A673 (cell line): ENCODE measurements at regions not wholly inside any gene's neighbourhood (a gene's known extent, or its start where the extent isn't known, plus 50 kb on each side); places are given as distances from the start of the nearest gene placed in this dataset.

Source experiments
- BruUV-seq: library from RNA; stranded (reverse); fragments of 400-500 nt; replicated peaks from 2 replicates; lab custom pipeline; 2021; lab: Mats Ljungman, UMichigan
- CTCF ChIA-PET: fragments of 300-600 bp; sonication (Branson Sonifier 250); formaldehyde crosslinking; loops from one replicate; lab custom pipeline; 2022; ENCODE audit warnings: antibody characterized with exemption; lab: Charles Lee
- POLR2A ChIA-PET: fragments of 300-600 bp; sonication (Branson Sonifier 250); formaldehyde crosslinking; loops from one replicate; lab custom pipeline; 2022; ENCODE audit warnings: antibody characterized with exemption; ENCODE audit not compliant: low non-redundant PET; lab: Charles Lee
- DNase-seq: peaks from one replicate; pipeline ENCODE4 v3.0.0-alpha.2; 2015; ENCODE audit warnings: low spot score
- H3K27ac ChIP-seq: fragments of 200-600 bp; sonication (generic); 2 replicates; pipeline ENCODE4 v1.5.1; 2016; ENCODE audit warnings: mixed run types, low read depth, mild to moderate bottlenecking, mixed read lengths, antibody characterized with exemption, low read length; ENCODE audit not compliant: poor library complexity, severe bottlenecking
- H3K27me3 ChIP-seq: fragments of 200-600 bp; sonication (generic); replicated peaks from 2 replicates; pipeline ENCODE4 v1.6.1; 2017; ENCODE audit warnings: mixed run types, low read depth, mild to moderate bottlenecking, mixed read lengths, antibody characterized with exemption, low read length; ENCODE audit not compliant: insufficient read depth, poor library complexity
- H3K36me3 ChIP-seq: fragments of 200-600 bp; sonication (generic); 2 replicates; pipeline ENCODE4 v1.6.1; 2016; ENCODE audit warnings: mixed run types, mild to moderate bottlenecking, mixed read lengths, antibody characterized with exemption, low read length; ENCODE audit not compliant: insufficient read depth, poor library complexity, severe bottlenecking
- H3K4me1 ChIP-seq: fragments of 200-600 bp; sonication (generic); 2 replicates; pipeline ENCODE4 v1.6.1; 2017; ENCODE audit warnings: mixed run types, mild to moderate bottlenecking, mixed read lengths, antibody characterized with exemption, low read length; ENCODE audit not compliant: insufficient read depth, poor library complexity, severe bottlenecking
- H3K4me3 ChIP-seq: fragments of 200-600 bp; sonication (generic); 2 replicates; pipeline ENCODE4 v1.5.1; 2016; ENCODE audit warnings: low read depth, mixed run types, mild to moderate bottlenecking, mixed read lengths, low read length; ENCODE audit not compliant: poor library complexity, severe bottlenecking
- H3K9me3 ChIP-seq: fragments of 200-600 bp; sonication (generic); 2 replicates; pipeline ENCODE4 v1.6.1; 2016; ENCODE audit warnings: mixed run types, low read depth, mild to moderate bottlenecking, mixed read lengths, antibody characterized with exemption, low read length; ENCODE audit not compliant: poor library complexity, severe bottlenecking
- CTCF ChIP-seq: fragments of 300-800, 200-600 bp; sonication (generic); conservative IDR thresholded peaks from 2 replicates; pipeline ENCODE4 v1.5.1; 2017; ENCODE audit warnings: low read depth, mild to moderate bottlenecking, antibody characterized with exemption, low read length, moderate library complexity, mixed read lengths
- EZH2 ChIP-seq: fragments of 200-600 bp; sonication (generic); IDR thresholded peaks from 2 replicates; pipeline ENCODE4 v1.6.1; 2017; ENCODE audit warnings: borderline replicate concordance, low read depth, mild to moderate bottlenecking, mixed read lengths, antibody characterized with exemption, low read length; ENCODE audit not compliant: poor library complexity, severe bottlenecking
- intact Hi-C: fragments of 100-400 bp; cut with micrococcal nuclease; formaldehyde crosslinking; loops from one replicate; pipeline ENCODE4 v1.10.0; 2022; ENCODE audit not compliant: unreplicated experiment

- Histone ChIP-seq H3K36me3 (no peaks in the 10 kb centered on the region), H3K4me1 (no peaks in the 10 kb centered on the region), H3K27ac (no peak overlapping the region), H3K9me3 (no peaks in the 10 kb centered on the region), H3K4me3 (no peak overlapping the region), H3K27me3 (no peaks in the 10 kb centered on the region)
- DNase-seq, result no peak
- ChIA-PET POLR2A (no interaction called here), CTCF (no interaction called here)
- intact Hi-C loops, result no loop called here
- no peak for TF ChIP-seq CTCF
- TF ChIP-seq EZH2, result no peak
- BruUV-seq, result no TSS peak
These were observed 111.4 kb upstream of the TMEM132C start for GRCh38 chr12:128155571-128155970.

- TF ChIP-seq EZH2, result no peak
- TF ChIP-seq CTCF, result no peak
- Histone ChIP-seq H3K4me1 (no peaks in the 10 kb centered on the region), H3K27me3 (no peaks in the 10 kb centered on the region), H3K27ac (no peak overlapping the region), H3K9me3 (no peaks in the 10 kb centered on the region), H3K36me3 (no peaks in the 10 kb centered on the region), H3K4me3 (no peak overlapping the region)
- intact Hi-C loops, result no loop called here
- ChIA-PET CTCF (no interaction called here), POLR2A (no interaction called here)
- BruUV-seq, result no TSS peak
- no peak for DNase-seq
These were observed 103.9 kb upstream of the TMEM132C start for GRCh38 chr12:128163086-128163485.

- no peaks in the 10 kb centered on the region for H3K4me1 ChIP-seq
- H3K36me3 ChIP-seq, result no peaks in the 10 kb centered on the region
- H3K4me3 ChIP-seq, result no peak overlapping the region
- no peak overlapping the region for H3K27ac ChIP-seq
- no peak for DNase-seq
- TF ChIP-seq EZH2, result no peak
- TF ChIP-seq CTCF, result no peak
- ChIA-PET POLR2A (no interaction called here), CTCF (no interaction called here)
- BruUV-seq, result no TSS peak
- no peaks in the 10 kb centered on the region for H3K27me3 ChIP-seq
- no peaks in the 10 kb centered on the region for H3K9me3 ChIP-seq
- intact Hi-C loops, result no loop called here
These were observed 102.4 kb upstream of the TMEM132C start for GRCh38 chr12:128164533-128164932.
